Ovary (tissue), 7 donors: ENCODE measurements at regions not wholly inside any gene's neighbourhood (a gene's known extent, or its start where the extent isn't known, plus 50 kb on each side); places are given as distances from the start of the nearest gene placed in this dataset.
"Not testable (repeated sequence)": the region's sequence is repeated elsewhere in the genome, so short reads cannot be mapped to it uniquely, and the experiment has no call there.

ENCODE experiments used
- DNase-seq, 5 donors: peaks; one replicate each; pipeline ENCODE4 v3.0.0-alpha.2; 2019 to 2020
- H3K27ac ChIP-seq, 2 donors: fragments of 200-600 bp; one replicate each; pipeline versions ENCODE4 v1.5.1 to v1.8.0; 2019 to 2022
- H3K27me3 ChIP-seq: fragments of 200-600 bp; one replicate; pipeline ENCODE4 v1.8.0; 2022
- H3K36me3 ChIP-seq: fragments of 200-600 bp; sonication (generic); one replicate; pipeline ENCODE4 v1.5.1; 2019
- H3K4me1 ChIP-seq: one replicate; pipeline ENCODE4 v1.8.1; 2013; ENCODE audit warnings: mild to moderate bottlenecking, moderate library complexity; ENCODE audit not compliant: insufficient read depth
- H3K4me3 ChIP-seq: fragments of 200-600 bp; sonication (generic); one replicate; pipeline ENCODE4 v1.5.1; 2017
- H3K9me3 ChIP-seq, 2 donors: fragments of 200-600 bp in 1 of 2; sonication (generic) in 1 of 2; one replicate each; pipeline versions ENCODE4 v1.5.1 to v1.8.1; 2013 to 2019; ENCODE audit warnings: mild to moderate bottlenecking in 1 of 2, moderate library complexity in 1 of 2
- CTCF ChIP-seq, 3 donors: fragments of 450-650 bp in 2 of 3; fragments of 200-600 bp in 1 of 3; IDR thresholded peaks; one replicate each; pipeline versions ENCODE4 v1.5.1 to v1.8.0; 2016 to 2022; ENCODE audit warnings: antibody characterized with exemption in 3 of 3, mild to moderate bottlenecking in 1 of 3
- EP300 ChIP-seq: sonication (generic); formaldehyde crosslinking; IDR thresholded peaks from one replicate; pipeline ENCODE4 v1.6.1; 2017; ENCODE audit warnings: antibody characterized with exemption
- POLR2A ChIP-seq: fragments of 450-650 bp; IDR thresholded peaks from one replicate; pipeline ENCODE4 v1.6.1; 2017; ENCODE audit warnings: antibody characterized with exemption, mild to moderate bottlenecking, moderate library complexity
- WGBS, 3 donors: extraction: QIAGEN DNeasy Blood & Tissue Kit in 1 of 3; methylation state at CpG; one replicate each; pipeline versions ENCODE4 v1.1.5 to v1.1.7; 2013 to 2017; 5-methylcytosine and 5-hydroxymethylcytosine counted together
- intact Hi-C, 4 donors: fragments of 100-400 bp; cut with DNase I; formaldehyde crosslinking; loops; one replicate each; pipeline versions ENCODE4 v1.11.0 to v1.15.1; 2022 to 2023
- donor health status: DM: no; HTN: no; CAD: no; lungs with moderate emphysema.
- donor health status: DM: no; HTN: no; CAD: no.
- donor health status: Bipolar disorder and iron deficiency.
- donor health status: DM: no; HTN: no; CAD: no.
- donor health status: DM: yes; HTN: yes; CAD: no.

- WGBS, 3 donors: 93 to 97% (median 96%) methylated on average over 1 of the region's 1 CpG
- Histone ChIP-seq H3K27ac (no peak overlapping the region), H3K27me3 (no peaks in the 10 kb centered on the region), H3K4me3 (no peak overlapping the region), H3K36me3 (no peaks in the 10 kb centered on the region), H3K9me3 (no peaks in the 10 kb centered on the region), H3K4me1 (no peaks in the 10 kb centered on the region)
- TF ChIP-seq POLR2A (no peak), CTCF (IDR thresholded peaks at IDR 0.05) (no peak), EP300 (no peak)
- intact Hi-C loops: no loop called here
- DNase-seq: no peak
These were observed 112.2 kb upstream of the ADRA1B start for GRCh38 chr5:159804121-159804520.

GRCh38 chr5:159805021-159805420, 111.3 kb upstream of the ADRA1B start:
- no peak for DNase-seq
- Histone ChIP-seq H3K4me1 (no peaks in the 10 kb centered on the region), H3K4me3 (no peak overlapping the region), H3K36me3 (no peaks in the 10 kb centered on the region), H3K27ac (no peak overlapping the region), H3K9me3 (no peaks in the 10 kb centered on the region), H3K27me3 (no peaks in the 10 kb centered on the region)
- TF ChIP-seq EP300: no peak
- no peak for TF ChIP-seq CTCF (IDR thresholded peaks at IDR 0.05)
- no peak for TF ChIP-seq POLR2A
- intact Hi-C loops: no loop called here
- 81 to 84% (median 83%) methylated on average over 2 of the region's 2 CpGs for WGBS, 3 donors

GRCh38 chr5:159807135-159807534, 109.1 kb upstream of the ADRA1B start:
- intact Hi-C loops, H3K36me3 ChIP-seq, DNase-seq, H3K4me3 ChIP-seq, H3K4me1 ChIP-seq, H3K27me3 ChIP-seq, H3K9me3 ChIP-seq, H3K27ac ChIP-seq: not testable (repeated sequence)
- 90 to 95% (median 93%) methylated on average over 3 of the region's 3 CpGs for WGBS, 3 donors

GRCh38 chr5:159807586-159807985, 108.7 kb upstream of the ADRA1B start:
- intact Hi-C loops: no loop called here
- Histone ChIP-seq H3K9me3 (no peaks in the 10 kb centered on the region), H3K27ac (no peak overlapping the region), H3K4me1 (no peaks in the 10 kb centered on the region), H3K36me3 (no peaks in the 10 kb centered on the region), H3K27me3 (no peaks in the 10 kb centered on the region), H3K4me3 (no peak overlapping the region)
- TF ChIP-seq EP300 (no peak), CTCF (IDR thresholded peaks at IDR 0.05) (no peak)
- DNase-seq: no peak
- 51 to 57% (median 53%) methylated on average over 2 of the region's 2 CpGs for WGBS, 3 donors

- 55 to 76% (median 75%) methylated on average over 2 of the region's 2 CpGs for WGBS, 3 donors
- Histone ChIP-seq H3K4me1 (no peaks in the 10 kb centered on the region), H3K4me3 (no peak overlapping the region), H3K9me3 (no peaks in the 10 kb centered on the region), H3K27me3 (no peaks in the 10 kb centered on the region), H3K27ac (no peak overlapping the region), H3K36me3 (no peaks in the 10 kb centered on the region)
- no peak for DNase-seq
- intact Hi-C loops: no loop called here
- TF ChIP-seq CTCF (IDR thresholded peaks at IDR 0.05) (no peak), EP300 (no peak), POLR2A (no peak)
These were observed 104.6 kb upstream of the ADRA1B start for GRCh38 chr5:159811712-159812111.

DNA sequence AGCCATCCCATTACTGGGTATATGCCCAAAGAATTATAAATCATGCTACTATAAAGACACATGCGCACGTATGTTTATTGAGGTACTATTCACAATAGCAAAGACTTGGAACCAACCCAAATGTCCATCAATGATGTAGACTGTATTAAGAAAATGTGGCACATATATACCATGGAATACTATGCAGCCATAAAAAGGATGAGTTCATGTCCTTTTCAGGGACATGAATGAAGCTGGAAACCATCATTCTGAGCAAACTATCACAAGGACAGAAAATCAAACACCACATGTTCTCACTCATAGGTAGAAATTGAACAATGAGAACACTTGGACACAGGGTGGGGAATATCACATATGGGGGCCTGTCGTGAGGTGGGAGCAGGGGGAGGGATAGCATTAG, 103.5 kb upstream of the ADRA1B start:
- not testable (repeated sequence) for H3K9me3 ChIP-seq

More for the DNA sequence above, 103.5 kb upstream of the ADRA1B start:
- H3K27me3 ChIP-seq, H3K4me3 ChIP-seq, intact Hi-C loops, H3K36me3 ChIP-seq, DNase-seq, H3K4me1 ChIP-seq, H3K27ac ChIP-seq: not testable (repeated sequence)
- WGBS, 3 donors: 93 to 94% (median 93%) methylated on average over 3 of the region's 3 CpGs
